Right lobe of liver (tissue), 4 donors: ENCODE measurements at regions not wholly inside any gene's neighbourhood (a gene's known extent, or its start where the extent isn't known, plus 50 kb on each side); places are given as distances from the start of the nearest gene placed in this dataset.

Experiments
- CTCF ChIP-seq, 4 donors: fragments of 200-600 bp in 3 of 4; fragments of 450-650 bp in 1 of 4; IDR thresholded peaks; one replicate each; pipeline versions ENCODE4 v1.5.1 to v1.8.0; 2016 to 2022; ENCODE audit warnings: antibody characterized with exemption in 4 of 4, mild to moderate bottlenecking in 2 of 4
- POLR2A ChIP-seq: fragments of 450-650 bp; IDR thresholded peaks from one replicate; pipeline ENCODE4 v1.6.1; 2017; ENCODE audit warnings: antibody characterized with exemption, mild to moderate bottlenecking
- donor health status: DM: no; HTN: no; CAD: no.
- donor health status: DM: no; HTN: no; CAD: no.
- donor health status: DM: no; HTN: yes; CAD: no.

- no peak for TF ChIP-seq CTCF (IDR thresholded peaks at IDR 0.05)
- TF ChIP-seq POLR2A = no peak
Measured at GRCh38 chr15:39333896-39334295, 247.0 kb upstream of the THBS1 start.
